OCI-LY1 (cell line): ENCODE measurements at regions not wholly inside any gene's neighbourhood (a gene's known extent, or its start where the extent isn't known, plus 50 kb on each side); places are given as distances from the start of the nearest gene placed in this dataset.

Experiments used
- H2AFZ ChIP-seq: fragments of 200-600 bp; sonication (generic), shearing (Covaris generic); 2 replicates; pipeline ENCODE4 v1.6.0; 2014; ENCODE audit warnings: antibody characterized with exemption, mild to moderate bottlenecking, low read length
- H3F3A ChIP-seq: fragments of 200-600 bp; sonication (generic), shearing (Covaris generic); 2 replicates; pipeline ENCODE4 v1.6.0; 2014; ENCODE audit warnings: mild to moderate bottlenecking, antibody characterized with exemption, low read length, moderate library complexity; ENCODE audit not compliant: insufficient read depth
- H3K27ac ChIP-seq: fragments of 200-600 bp; sonication (generic); 2 replicates; pipeline ENCODE4 v1.5.1; 2014; ENCODE audit warnings: low read length, mixed run types, mild to moderate bottlenecking, low read depth; ENCODE audit not compliant: poor library complexity, severe bottlenecking
- H3K27me3 ChIP-seq: fragments of 200-600 bp; sonication (generic); 2 replicates; pipeline ENCODE4 v1.6.0; 2014; ENCODE audit warnings: antibody characterized with exemption, mild to moderate bottlenecking, low read length, moderate library complexity; ENCODE audit not compliant: insufficient read depth
- H3K36me3 ChIP-seq: fragments of 200-600 bp; sonication (generic); 2 replicates; pipeline ENCODE4 v1.6.1; 2014; ENCODE audit warnings: mild to moderate bottlenecking, antibody characterized with exemption, low read length, moderate library complexity, mixed read lengths; ENCODE audit not compliant: insufficient read depth
- H3K4me1 ChIP-seq: fragments of 200-600 bp; sonication (generic); 2 replicates; pipeline ENCODE4 v1.5.1; 2014; ENCODE audit warnings: mild to moderate bottlenecking, low read length, moderate library complexity; ENCODE audit not compliant: insufficient read depth, severe bottlenecking
- H3K4me2 ChIP-seq: fragments of 200-600 bp; sonication (generic), shearing (Covaris generic); 2 replicates; pipeline ENCODE4 v1.6.1; 2014; ENCODE audit warnings: low read length
- H3K4me3 ChIP-seq: fragments of 200-600 bp; sonication (generic); 2 replicates; pipeline ENCODE4 v1.5.1; 2014; ENCODE audit warnings: low read length, low read depth, mild to moderate bottlenecking, mixed read lengths; ENCODE audit not compliant: poor library complexity, severe bottlenecking
- H3K79me2 ChIP-seq: fragments of 200-600 bp; shearing (Covaris generic); 2 replicates; pipeline ENCODE4 v1.6.1; 2016; ENCODE audit warnings: mixed run types, low read length, mixed read lengths; ENCODE audit not compliant: insufficient read depth
- H3K9ac ChIP-seq: fragments of 200-600 bp; sonication (generic), shearing (Covaris generic); 2 replicates; pipeline ENCODE4 v1.6.1; 2014; ENCODE audit warnings: mild to moderate bottlenecking, low read length, mixed read lengths
- H3K9me2 ChIP-seq: fragments of 200-600 bp; sonication (generic), shearing (Covaris generic); 2 replicates; pipeline ENCODE4 v1.6.1; 2014; ENCODE audit warnings: low read depth, mild to moderate bottlenecking, low read length, mixed read lengths
- H3K9me3 ChIP-seq: fragments of 200-600 bp; shearing (Covaris generic); 2 replicates; pipeline ENCODE4 v1.6.1; 2014; ENCODE audit warnings: low read length, mixed read lengths
- H4K20me1 ChIP-seq: fragments of 200-600 bp; sonication (generic), shearing (Covaris generic); 2 replicates; pipeline ENCODE4 v1.6.0; 2016; ENCODE audit warnings: mild to moderate bottlenecking, low read length; ENCODE audit not compliant: insufficient read depth
- CTCF ChIP-seq: fragments of 200-600 bp; sonication (generic), shearing (Covaris generic); IDR thresholded peaks from 2 replicates; pipeline ENCODE4 v1.5.1; 2017; ENCODE audit warnings: mild to moderate bottlenecking, antibody characterized with exemption, low read length, moderate library complexity, mixed read lengths
- EZH2 ChIP-seq: fragments of 200-600 bp; sonication (generic), shearing (Covaris generic); IDR thresholded peaks from 2 replicates; pipeline ENCODE4 v1.8.0; 2017; ENCODE audit warnings: borderline replicate concordance, mixed run types, mild to moderate bottlenecking, antibody characterized with exemption, low read length, moderate library complexity, mixed read lengths

- no peaks in the 10 kb centered on the region for H3K36me3 ChIP-seq
- no peak for TF ChIP-seq CTCF
- no peak for TF ChIP-seq EZH2
- H3K27ac ChIP-seq, result no peak overlapping the region
- H3K9me3 ChIP-seq, result no peaks in the 10 kb centered on the region
- H4K20me1 ChIP-seq, result no peaks in the 10 kb centered on the region
- H2AFZ ChIP-seq, result no peak overlapping the region
- no peaks in the 10 kb centered on the region for H3K4me1 ChIP-seq
- no peak overlapping the region for H3K4me2 ChIP-seq
- H3K4me3 ChIP-seq, result no peak overlapping the region
- no peaks in the 10 kb centered on the region for H3K79me2 ChIP-seq
- H3K9me2 ChIP-seq, result no peaks in the 10 kb centered on the region
- no peak overlapping the region for H3K9ac ChIP-seq
- H3F3A ChIP-seq, result no peaks in the 10 kb centered on the region
- H3K27me3 ChIP-seq, result no peaks in the 10 kb centered on the region
Observed at GRCh38 chr6:117837261-117837660, 69.8 kb upstream of the SLC35F1 start.

- Histone ChIP-seq H3K9ac (no peak overlapping the region), H3K4me1 (no peaks in the 10 kb centered on the region), H3K36me3 (no peaks in the 10 kb centered on the region), H3K4me2 (no peak overlapping the region), H3K4me3 (no peak overlapping the region), H3K79me2 (no peaks in the 10 kb centered on the region), H3K9me3 (no peaks in the 10 kb centered on the region), H3K27ac (no peak overlapping the region), H2AFZ (no peak overlapping the region), H3K9me2 (no peaks in the 10 kb centered on the region), H3K27me3 (no peaks in the 10 kb centered on the region), H3F3A (no peaks in the 10 kb centered on the region), H4K20me1 (no peaks in the 10 kb centered on the region)
- TF ChIP-seq EZH2, result no peak
- peak; percentile 57 for TF ChIP-seq CTCF
Observed at GRCh38 chr6:117840541-117840983, 66.5 kb upstream of the SLC35F1 start.

- Histone ChIP-seq H3K9me2 (no peaks in the 10 kb centered on the region), H3K4me3 (no peak overlapping the region), H2AFZ (no peak overlapping the region), H3K27ac (no peak overlapping the region), H3K79me2 (no peaks in the 10 kb centered on the region), H3K4me2 (no peak overlapping the region), H3K27me3 (no peaks in the 10 kb centered on the region), H3K4me1 (no peaks in the 10 kb centered on the region), H3K9me3 (no peaks in the 10 kb centered on the region), H4K20me1 (no peaks in the 10 kb centered on the region), H3K36me3 (no peaks in the 10 kb centered on the region), H3F3A (no peaks in the 10 kb centered on the region), H3K9ac (no peak overlapping the region)
- TF ChIP-seq CTCF (no peak), EZH2 (no peak)
Observed at GRCh38 chr6:117847912-117848311, 59.2 kb upstream of the SLC35F1 start.
